HCT116 (cell line): ENCODE measurements at regions not wholly inside any gene's neighbourhood (a gene's known extent, or its start where the extent isn't known, plus 50 kb on each side); places are given as distances from the start of the nearest gene placed in this dataset.

Experiments used
- ATAC-seq: fragments of 200-7000 bp; cut with Tn5 transposase; 2 replicates; pipeline ENCODE4 v1.9.1; 2020; ENCODE audit warnings: mild to moderate bottlenecking, moderate library complexity
- BruUV-seq: library from RNA; stranded (reverse); fragments of 400-500 nt; replicated peaks from 2 replicates; lab custom pipeline; 2021; lab: Mats Ljungman, UMichigan
- CTCF ChIA-PET: fragments of 300-600 bp; sonication (Branson Sonifier 250); formaldehyde crosslinking; loops from one replicate; lab custom pipeline; 2021; ENCODE audit warnings: antibody characterized with exemption; lab: Charles Lee
- POLR2A ChIA-PET: fragments of 300-600, 350-600 bp; sonication (Branson Sonifier 250); formaldehyde crosslinking; loops from one replicate; lab custom pipeline; 2021; ENCODE audit warnings: antibody characterized with exemption; lab: Charles Lee
- RAD21 ChIA-PET, 2 experiments: fragments of 300-600 bp; sonication (Branson Sonifier 250); formaldehyde crosslinking; loops; one replicate each; lab custom pipeline; 2023; ENCODE audit warnings: low total read pairs in 2 of 2; ENCODE audit not compliant: uncharacterized antibody in 2 of 2, unreplicated experiment in 2 of 2, low non-redundant PET in 1 of 2; lab: Charles Lee
- DNase-seq: peaks from one replicate; pipeline ENCODE4 v3.0.0-alpha.2; 2010; ENCODE audit warnings: low read depth, low spot score
- H2AFZ ChIP-seq: fragments of 200-600 bp; shearing (Covaris generic), sonication (generic); 2 replicates; pipeline ENCODE4 v1.6.1; 2017; ENCODE audit warnings: low read depth, mixed run types, mixed read lengths, antibody characterized with exemption, low read length; ENCODE audit not compliant: poor library complexity, severe bottlenecking
- H3K27ac ChIP-seq: 2 replicates; pipeline ENCODE4 v1.5.1; 2012; ENCODE audit warnings: low read depth, low read length
- H3K27me3 ChIP-seq: fragments of 200-600 bp; sonication (generic); 2 replicates; pipeline ENCODE4 v1.6.1; 2016; ENCODE audit warnings: mixed run types, low read length, mixed read lengths; ENCODE audit not compliant: insufficient read depth
- H3K36me3 ChIP-seq, 2 experiments: fragments of 200-500 bp in 1 of 2; fragments of 200-600 bp in 1 of 2; sonication (Bioruptor generic) in 1 of 2; sonication (generic) in 1 of 2; 2 replicates each; pipeline versions ENCODE4 v1.5.1 to v1.6.1; 2014 to 2016; ENCODE audit warnings: low read length in 2 of 2, inconsistent platforms in 1 of 2, mixed read lengths in 1 of 2, mixed run types in 1 of 2; ENCODE audit not compliant: insufficient read depth in 2 of 2, control insufficient read depth in 1 of 2
- H3K4me1 ChIP-seq, 2 experiments: fragments of 200-600 bp in 1 of 2; sonication (generic) in 1 of 2; 2 replicates each; pipeline versions ENCODE4 v1.5.1 to v1.6.1; 2012 to 2017; ENCODE audit warnings: low read length in 2 of 2, inconsistent platforms in 1 of 2, mild to moderate bottlenecking in 1 of 2, mixed read lengths in 1 of 2, mixed run types in 1 of 2, moderate library complexity in 1 of 2; ENCODE audit not compliant: insufficient read depth in 2 of 2, control insufficient read depth in 1 of 2
- H3K4me2 ChIP-seq: fragments of 200-600 bp; sonication (generic); 2 replicates; pipeline ENCODE4 v1.6.1; 2017; ENCODE audit warnings: mixed run types, low read length, mixed read lengths
- H3K4me3 ChIP-seq, 2 experiments: fragments of 200-600 bp in 1 of 2; sonication (generic) in 1 of 2; replicated peaks in 1 of 2; 2 replicates each; pipeline ENCODE4 v1.5.1; 2011 to 2016; ENCODE audit warnings: low read length in 2 of 2, control low read depth in 1 of 2, low read depth in 1 of 2, mild to moderate bottlenecking in 1 of 2, mixed read lengths in 1 of 2, mixed run types in 1 of 2
- H3K79me2 ChIP-seq: fragments of 200-600 bp; sonication (generic); 2 replicates; pipeline ENCODE4 v1.6.1; 2017; ENCODE audit warnings: mild to moderate bottlenecking, mixed run types, low read length, moderate library complexity, mixed read lengths; ENCODE audit not compliant: insufficient read depth
- H3K9ac ChIP-seq: fragments of 200-600 bp; sonication (generic); 2 replicates; pipeline ENCODE4 v1.6.1; 2016; ENCODE audit warnings: low read length, mixed read lengths
- H3K9me2 ChIP-seq: fragments of 200-600 bp; sonication (generic), shearing (Covaris generic); 2 replicates; pipeline ENCODE4 v1.6.1; 2017; ENCODE audit warnings: mixed run types, mild to moderate bottlenecking, moderate library complexity; ENCODE audit not compliant: insufficient read depth
- H3K9me3 ChIP-seq, 2 experiments: fragments of 200-500 bp in 1 of 2; fragments of 200-600 bp in 1 of 2; sonication (Bioruptor generic) in 1 of 2; sonication (generic) in 1 of 2; 2 replicates each; pipeline ENCODE4 v1.6.1; 2014 to 2017; ENCODE audit warnings: low read length in 2 of 2, mixed read lengths in 2 of 2, inconsistent platforms in 1 of 2, low read depth in 1 of 2, mild to moderate bottlenecking in 1 of 2, mixed run types in 1 of 2, moderate library complexity in 1 of 2; ENCODE audit not compliant: control insufficient read depth in 1 of 2, insufficient read depth in 1 of 2
- H4K20me1 ChIP-seq: fragments of 200-600 bp; sonication (generic), shearing (Covaris generic); 2 replicates; pipeline ENCODE4 v1.6.1; 2017; ENCODE audit warnings: mixed run types, mild to moderate bottlenecking, moderate library complexity; ENCODE audit not compliant: insufficient read depth
- EGR1 ChIP-seq: IDR thresholded peaks from 2 replicates; pipeline ENCODE4 v1.6.1; 2012; ENCODE audit warnings: low read depth
- ELF1 ChIP-seq: IDR thresholded peaks from 2 replicates; pipeline ENCODE4 v1.6.1; 2012; ENCODE audit warnings: low read depth, borderline replicate concordance
- FOSL1 ChIP-seq: IDR thresholded peaks from 2 replicates; pipeline ENCODE4 v1.6.1; 2012; ENCODE audit warnings: low read depth
- JUND ChIP-seq: IDR thresholded peaks from 2 replicates; pipeline ENCODE4 v1.6.1; 2012
- POLR2A ChIP-seq: IDR thresholded peaks from 2 replicates; pipeline ENCODE4 v1.7.0; 2011; ENCODE audit warnings: borderline replicate concordance; ENCODE audit not compliant: insufficient read depth, insufficient read length; ENCODE audit errors: extremely low read depth
- RAD21 ChIP-seq: IDR thresholded peaks from 2 replicates; pipeline ENCODE4 v1.6.1; 2012; ENCODE audit warnings: low read depth, mild to moderate bottlenecking
- SIN3A ChIP-seq: IDR thresholded peaks from 2 replicates; pipeline ENCODE4 v1.6.1; 2012; ENCODE audit warnings: low read depth
- SP1 ChIP-seq: IDR thresholded peaks from 2 replicates; pipeline ENCODE4 v1.6.1; 2012; ENCODE audit warnings: low read depth
- TCF7L2 ChIP-seq: IDR thresholded peaks from 2 replicates; pipeline ENCODE4 v1.7.0; 2011; ENCODE audit warnings: borderline replicate concordance, inconsistent platforms; ENCODE audit not compliant: insufficient read depth, insufficient read length; ENCODE audit errors: extremely low read depth
- ZBTB33 ChIP-seq: IDR thresholded peaks from 2 replicates; pipeline ENCODE4 v1.6.1; 2011; ENCODE audit warnings: mild to moderate bottlenecking, low read length, moderate library complexity; ENCODE audit not compliant: insufficient replicate concordance; ENCODE audit errors: extremely low read depth
- ZFX ChIP-seq: fragments of 450-650 bp; IDR thresholded peaks from 2 replicates; pipeline ENCODE4 v1.6.1; 2017
- intact Hi-C: fragments of 100-400 bp; cut with micrococcal nuclease; formaldehyde crosslinking; loops from 2 replicates; pipeline ENCODE4 v1.10.0; 2022

- ChIA-PET CTCF (no interaction called here), POLR2A (no interaction called here), RAD21 (no interaction called here)
- Histone ChIP-seq H3K4me2 (no peak overlapping the region), H4K20me1 (no peaks in the 10 kb centered on the region), H3K9me3 (no peaks in the 10 kb centered on the region), H3K36me3 (no peaks in the 10 kb centered on the region), H3K4me3 (no peak overlapping the region), H3K27ac (no peak overlapping the region), H3K79me2 (no peaks in the 10 kb centered on the region), H3K9ac (no peak overlapping the region), H3K27me3 (no peaks in the 10 kb centered on the region), H3K4me1 (no peaks in the 10 kb centered on the region), H2AFZ (no peak overlapping the region), H3K9me2 (no peaks in the 10 kb centered on the region)
- intact Hi-C loops, result no loop called here
- ATAC-seq (no peak), DNase-seq (no peak)
- BruUV-seq, result no TSS peak
- TF ChIP-seq ELF1 (no peak), ZFX (no peak), EGR1 (no peak), ZBTB33 (no peak), POLR2A (no peak)
Measured at GRCh38 chr1:214912127-214912526, 170.4 kb upstream of the KCNK2 start.

- Histone ChIP-seq H3K27ac (no peak overlapping the region), H3K36me3 (no peaks in the 10 kb centered on the region), H3K79me2 (no peaks in the 10 kb centered on the region), H3K4me3 (no peak overlapping the region), H3K9me2 (no peaks in the 10 kb centered on the region), H3K27me3 (no peaks in the 10 kb centered on the region), H4K20me1 (no peaks in the 10 kb centered on the region), H2AFZ (no peak overlapping the region), H3K9me3 (no peaks in the 10 kb centered on the region), H3K4me1 (no peaks in the 10 kb centered on the region), H3K4me2 (no peak overlapping the region), H3K9ac (no peak overlapping the region)
- ChIA-PET POLR2A (no interaction called here), RAD21 (no interaction called here), CTCF (no interaction called here)
- no peak for DNase-seq
- no peak for TF ChIP-seq SP1
- no peak for TF ChIP-seq RAD21
- TF ChIP-seq SIN3A, result no peak
- TF ChIP-seq JUND, result no peak
- no peak for TF ChIP-seq FOSL1
- no peak for TF ChIP-seq ZBTB33
- no peak for TF ChIP-seq TCF7L2
- no peak for TF ChIP-seq ZFX
- TF ChIP-seq ELF1, result no peak
- BruUV-seq, result no TSS peak
- intact Hi-C loops, result no loop called here
- no peak for ATAC-seq
Measured at GRCh38 chr1:214913966-214914365, 168.6 kb upstream of the KCNK2 start.
